ENCODE measurements at regions not wholly inside any gene's neighbourhood (a gene's known extent, or its start where the extent isn't known, plus 50 kb on each side); places are given as distances from the start of the nearest gene placed in this dataset.

- no peak for TF ChIP-seq CTCF (IDR thresholded peaks at IDR 0.05; ENCODE audit: insufficient read depth, low read length)
- no peak for TF ChIP-seq GABPA (IDR thresholded peaks at IDR 0.05; ENCODE audit: low read depth)
- no peak for TF ChIP-seq POLR2AphosphoS5 (IDR thresholded peaks at IDR 0.05; ENCODE audit: low read depth)
- no peak for TF ChIP-seq REST (IDR thresholded peaks at IDR 0.05; ENCODE audit: insufficient replicate concordance, low read depth)
- TF ChIP-seq SPI1 (IDR thresholded peaks at IDR 0.05; ENCODE audit: borderline replicate concordance, low read depth): no peak
Measured at GRCh38 chr6:22049002-22049401, 247.8 kb downstream of the PRL start.
